A673 (cell line): ENCODE measurements at regions not wholly inside any gene's neighbourhood (a gene's known extent, or its start where the extent isn't known, plus 50 kb on each side); places are given as distances from the start of the nearest gene placed in this dataset.

Experiments used
- BruUV-seq: library from RNA; stranded (reverse); fragments of 400-500 nt; replicated peaks from 2 replicates; lab custom pipeline; 2021; lab: Mats Ljungman, UMichigan
- CTCF ChIA-PET: fragments of 300-600 bp; sonication (Branson Sonifier 250); formaldehyde crosslinking; loops from one replicate; lab custom pipeline; 2022; ENCODE audit warnings: antibody characterized with exemption; lab: Charles Lee
- POLR2A ChIA-PET: fragments of 300-600 bp; sonication (Branson Sonifier 250); formaldehyde crosslinking; loops from one replicate; lab custom pipeline; 2022; ENCODE audit warnings: antibody characterized with exemption; ENCODE audit not compliant: low non-redundant PET; lab: Charles Lee
- DNase-seq: peaks from one replicate; pipeline ENCODE4 v3.0.0-alpha.2; 2015; ENCODE audit warnings: low spot score
- H3K27ac ChIP-seq: fragments of 200-600 bp; sonication (generic); 2 replicates; pipeline ENCODE4 v1.5.1; 2016; ENCODE audit warnings: mixed run types, low read depth, mild to moderate bottlenecking, mixed read lengths, antibody characterized with exemption, low read length; ENCODE audit not compliant: poor library complexity, severe bottlenecking
- H3K27me3 ChIP-seq: fragments of 200-600 bp; sonication (generic); replicated peaks from 2 replicates; pipeline ENCODE4 v1.6.1; 2017; ENCODE audit warnings: mixed run types, low read depth, mild to moderate bottlenecking, mixed read lengths, antibody characterized with exemption, low read length; ENCODE audit not compliant: insufficient read depth, poor library complexity
- H3K36me3 ChIP-seq: fragments of 200-600 bp; sonication (generic); 2 replicates; pipeline ENCODE4 v1.6.1; 2016; ENCODE audit warnings: mixed run types, mild to moderate bottlenecking, mixed read lengths, antibody characterized with exemption, low read length; ENCODE audit not compliant: insufficient read depth, poor library complexity, severe bottlenecking
- H3K4me1 ChIP-seq: fragments of 200-600 bp; sonication (generic); 2 replicates; pipeline ENCODE4 v1.6.1; 2017; ENCODE audit warnings: mixed run types, mild to moderate bottlenecking, mixed read lengths, antibody characterized with exemption, low read length; ENCODE audit not compliant: insufficient read depth, poor library complexity, severe bottlenecking
- H3K4me3 ChIP-seq: fragments of 200-600 bp; sonication (generic); 2 replicates; pipeline ENCODE4 v1.5.1; 2016; ENCODE audit warnings: low read depth, mixed run types, mild to moderate bottlenecking, mixed read lengths, low read length; ENCODE audit not compliant: poor library complexity, severe bottlenecking
- H3K9me3 ChIP-seq: fragments of 200-600 bp; sonication (generic); 2 replicates; pipeline ENCODE4 v1.6.1; 2016; ENCODE audit warnings: mixed run types, low read depth, mild to moderate bottlenecking, mixed read lengths, antibody characterized with exemption, low read length; ENCODE audit not compliant: poor library complexity, severe bottlenecking
- EZH2 ChIP-seq: fragments of 200-600 bp; sonication (generic); IDR thresholded peaks from 2 replicates; pipeline ENCODE4 v1.6.1; 2017; ENCODE audit warnings: borderline replicate concordance, low read depth, mild to moderate bottlenecking, mixed read lengths, antibody characterized with exemption, low read length; ENCODE audit not compliant: poor library complexity, severe bottlenecking
- intact Hi-C: fragments of 100-400 bp; cut with micrococcal nuclease; formaldehyde crosslinking; loops from one replicate; pipeline ENCODE4 v1.10.0; 2022; ENCODE audit not compliant: unreplicated experiment
- TF ChIP-seq, protein P1 (sequence below): fragments of 300-800, 200-600 bp; sonication (generic); conservative IDR thresholded peaks from 2 replicates; pipeline ENCODE4 v1.5.1; 2017; ENCODE audit warnings: low read depth, mild to moderate bottlenecking, antibody characterized with exemption, low read length, moderate library complexity, mixed read lengths

DNA sequence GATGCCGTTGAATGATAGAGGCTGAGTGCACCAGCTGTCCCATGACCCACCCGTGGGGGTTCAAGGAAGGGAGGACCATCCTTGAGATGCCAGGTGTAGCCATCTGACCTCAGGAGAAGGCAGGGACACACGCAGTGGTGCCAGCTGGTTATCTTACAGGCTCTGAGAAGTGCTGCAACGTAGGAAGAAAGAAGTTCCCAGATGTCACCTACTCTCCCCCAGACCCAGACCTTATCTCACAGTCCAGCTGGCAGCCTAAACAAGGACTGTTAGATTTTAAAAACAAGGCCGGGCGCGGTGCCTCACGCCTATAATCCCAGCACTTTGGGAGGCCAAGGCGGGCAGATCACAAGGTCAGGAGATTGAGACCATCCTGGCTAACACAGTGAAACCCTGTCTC, 1307.6 kb downstream of the TBC1D22A start:
- H3K9me3 ChIP-seq: no peaks in the 10 kb centered on the region
- BruUV-seq: no TSS peak
- H3K4me3 ChIP-seq: no peak overlapping the region
- POLR2A ChIA-PET: no interaction called here
- no peak for DNase-seq
- CTCF ChIA-PET: no interaction called here
- no peak overlapping the region for H3K27ac ChIP-seq
- H3K27me3 ChIP-seq: no peaks in the 10 kb centered on the region
- no peaks in the 10 kb centered on the region for H3K4me1 ChIP-seq
- intact Hi-C loops: no loop called here
- TF ChIP-seq EZH2: no peak
- TF ChIP-seq, protein P1, sequence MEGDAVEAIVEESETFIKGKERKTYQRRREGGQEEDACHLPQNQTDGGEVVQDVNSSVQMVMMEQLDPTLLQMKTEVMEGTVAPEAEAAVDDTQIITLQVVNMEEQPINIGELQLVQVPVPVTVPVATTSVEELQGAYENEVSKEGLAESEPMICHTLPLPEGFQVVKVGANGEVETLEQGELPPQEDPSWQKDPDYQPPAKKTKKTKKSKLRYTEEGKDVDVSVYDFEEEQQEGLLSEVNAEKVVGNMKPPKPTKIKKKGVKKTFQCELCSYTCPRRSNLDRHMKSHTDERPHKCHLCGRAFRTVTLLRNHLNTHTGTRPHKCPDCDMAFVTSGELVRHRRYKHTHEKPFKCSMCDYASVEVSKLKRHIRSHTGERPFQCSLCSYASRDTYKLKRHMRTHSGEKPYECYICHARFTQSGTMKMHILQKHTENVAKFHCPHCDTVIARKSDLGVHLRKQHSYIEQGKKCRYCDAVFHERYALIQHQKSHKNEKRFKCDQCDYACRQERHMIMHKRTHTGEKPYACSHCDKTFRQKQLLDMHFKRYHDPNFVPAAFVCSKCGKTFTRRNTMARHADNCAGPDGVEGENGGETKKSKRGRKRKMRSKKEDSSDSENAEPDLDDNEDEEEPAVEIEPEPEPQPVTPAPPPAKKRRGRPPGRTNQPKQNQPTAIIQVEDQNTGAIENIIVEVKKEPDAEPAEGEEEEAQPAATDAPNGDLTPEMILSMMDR: no peak
- no peaks in the 10 kb centered on the region for H3K36me3 ChIP-seq

DNA sequence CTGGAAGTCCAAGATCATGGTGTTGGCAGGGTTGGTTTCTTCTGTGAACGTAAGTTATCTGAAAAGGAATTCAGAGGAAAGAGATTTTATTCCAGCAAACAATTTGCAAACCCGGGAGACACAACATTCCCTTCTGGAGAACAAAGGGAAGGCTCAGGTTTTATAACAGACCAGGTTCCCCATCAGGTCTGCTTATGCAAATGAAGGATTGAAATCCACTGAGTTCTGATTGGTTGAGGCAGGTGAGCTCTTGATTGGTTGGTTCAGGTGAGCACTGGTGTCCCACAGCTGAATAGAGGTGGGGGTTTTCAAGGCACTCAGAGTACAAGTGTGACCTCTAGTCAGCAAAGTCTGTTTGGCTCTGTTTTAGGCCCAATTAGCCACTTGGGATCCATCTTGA, 1306.8 kb downstream of the TBC1D22A start:
- Histone ChIP-seq H3K9me3 (no peaks in the 10 kb centered on the region), H3K36me3 (no peaks in the 10 kb centered on the region), H3K4me1 (no peaks in the 10 kb centered on the region), H3K4me3 (no peak overlapping the region), H3K27me3 (no peaks in the 10 kb centered on the region), H3K27ac (no peak overlapping the region)
- DNase-seq: no peak
- ChIA-PET POLR2A (no interaction called here), CTCF (no interaction called here)
- BruUV-seq: no TSS peak
- no peak for TF ChIP-seq EZH2
- TF ChIP-seq, protein P1: no peak
- intact Hi-C loops: no loop called here

DNA sequence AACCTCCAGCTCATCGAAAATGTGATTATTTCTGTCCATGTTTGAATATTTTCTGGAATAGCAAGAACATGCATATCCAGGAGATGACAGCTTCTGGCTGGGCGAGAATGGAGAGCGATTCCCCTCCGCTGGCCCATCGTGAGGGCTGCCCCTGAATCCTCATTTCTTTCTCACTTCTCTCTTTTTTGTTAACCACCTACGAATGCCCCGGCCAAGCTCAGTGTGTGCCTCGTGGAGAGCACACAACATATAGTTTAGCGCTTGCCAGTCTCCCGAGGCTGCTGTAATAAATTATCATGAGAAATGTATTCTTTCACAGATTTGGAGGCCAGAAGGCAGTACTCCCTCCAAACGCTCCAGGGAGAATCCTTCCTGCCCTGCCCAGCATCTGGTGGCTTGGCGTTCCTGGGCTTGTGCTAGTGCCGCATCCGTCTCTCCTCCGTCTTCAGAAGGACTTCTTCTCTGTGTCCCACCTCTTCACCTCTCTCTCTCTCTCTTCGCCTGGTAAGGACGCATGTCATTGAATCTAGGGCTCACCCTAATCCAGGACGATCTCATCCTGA, 1306.0 kb downstream of the TBC1D22A start:
- H3K4me3 ChIP-seq: no peak overlapping the region
- no peaks in the 10 kb centered on the region for H3K4me1 ChIP-seq
- ChIA-PET CTCF (no interaction called here), POLR2A (no interaction called here)
- no peak for DNase-seq
- TF ChIP-seq, protein P1: no peak
- TF ChIP-seq EZH2: no peak
- H3K9me3 ChIP-seq: no peaks in the 10 kb centered on the region
- intact Hi-C loops: no loop called here
- BruUV-seq: no TSS peak
- no peaks in the 10 kb centered on the region for H3K36me3 ChIP-seq
- no peaks in the 10 kb centered on the region for H3K27me3 ChIP-seq
- H3K27ac ChIP-seq: no peak overlapping the region
